ENCODE measurements at regions not wholly inside any gene's neighbourhood (a gene's known extent, or its start where the extent isn't known, plus 50 kb on each side); places are given as distances from the start of the nearest gene placed in this dataset.

DNA sequence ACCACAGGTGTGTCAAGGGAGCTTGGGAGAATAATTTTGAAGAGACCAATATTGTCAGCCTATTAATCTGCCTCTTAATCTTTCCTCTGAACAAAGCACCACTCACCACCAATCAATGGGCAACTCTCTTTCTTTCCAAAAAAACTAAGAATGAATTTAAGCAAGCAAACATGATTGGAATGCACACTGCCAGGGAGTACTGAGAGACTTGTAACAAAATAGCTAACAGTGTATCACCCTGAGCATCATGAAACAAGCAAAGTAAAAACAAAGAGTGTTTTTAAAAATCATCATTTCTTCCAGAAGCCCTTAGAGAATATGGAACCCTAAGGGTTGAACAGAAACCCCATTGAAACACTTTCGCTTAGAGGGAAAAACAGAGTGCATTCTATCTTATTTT is 299.7 kb downstream of the DSEL start:
- no peak overlapping the region for H3K4me2 ChIP-seq (ENCODE audit: low read length)
- no peak overlapping the region for H3K27ac ChIP-seq
- H3K4me3 ChIP-seq (ENCODE audit: low read depth, low read length) = no peak overlapping the region
- H3K36me3 ChIP-seq (ENCODE audit: control insufficient read depth, insufficient read depth, low read length) = no peaks in the 10 kb centered on the region
- TF ChIP-seq, protein P1, sequence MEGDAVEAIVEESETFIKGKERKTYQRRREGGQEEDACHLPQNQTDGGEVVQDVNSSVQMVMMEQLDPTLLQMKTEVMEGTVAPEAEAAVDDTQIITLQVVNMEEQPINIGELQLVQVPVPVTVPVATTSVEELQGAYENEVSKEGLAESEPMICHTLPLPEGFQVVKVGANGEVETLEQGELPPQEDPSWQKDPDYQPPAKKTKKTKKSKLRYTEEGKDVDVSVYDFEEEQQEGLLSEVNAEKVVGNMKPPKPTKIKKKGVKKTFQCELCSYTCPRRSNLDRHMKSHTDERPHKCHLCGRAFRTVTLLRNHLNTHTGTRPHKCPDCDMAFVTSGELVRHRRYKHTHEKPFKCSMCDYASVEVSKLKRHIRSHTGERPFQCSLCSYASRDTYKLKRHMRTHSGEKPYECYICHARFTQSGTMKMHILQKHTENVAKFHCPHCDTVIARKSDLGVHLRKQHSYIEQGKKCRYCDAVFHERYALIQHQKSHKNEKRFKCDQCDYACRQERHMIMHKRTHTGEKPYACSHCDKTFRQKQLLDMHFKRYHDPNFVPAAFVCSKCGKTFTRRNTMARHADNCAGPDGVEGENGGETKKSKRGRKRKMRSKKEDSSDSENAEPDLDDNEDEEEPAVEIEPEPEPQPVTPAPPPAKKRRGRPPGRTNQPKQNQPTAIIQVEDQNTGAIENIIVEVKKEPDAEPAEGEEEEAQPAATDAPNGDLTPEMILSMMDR (IDR thresholded peaks at IDR 0.05) = no peak
- H3K4me1 ChIP-seq = no peaks in the 10 kb centered on the region
- H3K79me2 ChIP-seq = no peaks in the 10 kb centered on the region
- H3K27me3 ChIP-seq (ENCODE audit: control insufficient read depth, insufficient read depth, low read length) = no peaks in the 10 kb centered on the region
- no peak overlapping the region for H2AFZ ChIP-seq
- H3K9me3 ChIP-seq (ENCODE audit: control insufficient read depth, low read length) = no peaks in the 10 kb centered on the region
- no peak overlapping the region for H3K9ac ChIP-seq

DNA sequence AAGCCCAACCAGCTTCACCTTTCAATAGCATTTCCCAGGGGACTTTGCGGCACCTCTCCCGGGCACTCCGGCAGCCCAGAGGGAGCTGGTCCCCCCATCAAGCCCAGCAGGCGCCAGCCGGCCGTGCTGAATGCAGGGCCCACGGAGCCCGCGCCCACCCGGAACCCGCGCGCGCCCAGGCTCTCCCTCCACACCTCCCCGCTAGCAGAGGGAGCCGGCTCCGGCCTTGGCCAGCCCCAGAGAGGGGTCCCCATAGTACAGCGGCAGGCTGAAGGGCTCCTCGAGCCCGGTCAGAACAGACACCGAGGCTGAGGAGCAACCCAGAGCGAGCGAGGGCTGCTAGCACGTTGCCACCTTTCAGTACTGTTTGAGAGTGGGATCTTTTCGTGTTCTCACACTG is 300.8 kb downstream of the DSEL start:
- Histone ChIP-seq H3K4me3 (ENCODE audit: low read depth, low read length) (no peak overlapping the region), H3K27ac (no peak overlapping the region), H2AFZ (no peak overlapping the region), H3K9me3 (ENCODE audit: control insufficient read depth, low read length) (no peaks in the 10 kb centered on the region), H3K27me3 (ENCODE audit: control insufficient read depth, insufficient read depth, low read length) (no peaks in the 10 kb centered on the region), H3K4me2 (ENCODE audit: low read length) (no peak overlapping the region), H3K4me1 (no peaks in the 10 kb centered on the region), H3K9ac (no peak overlapping the region), H3K36me3 (ENCODE audit: control insufficient read depth, insufficient read depth, low read length) (no peaks in the 10 kb centered on the region), H3K79me2 (no peaks in the 10 kb centered on the region)
- TF ChIP-seq, protein P1 (IDR thresholded peaks at IDR 0.05) = no peak

DNA sequence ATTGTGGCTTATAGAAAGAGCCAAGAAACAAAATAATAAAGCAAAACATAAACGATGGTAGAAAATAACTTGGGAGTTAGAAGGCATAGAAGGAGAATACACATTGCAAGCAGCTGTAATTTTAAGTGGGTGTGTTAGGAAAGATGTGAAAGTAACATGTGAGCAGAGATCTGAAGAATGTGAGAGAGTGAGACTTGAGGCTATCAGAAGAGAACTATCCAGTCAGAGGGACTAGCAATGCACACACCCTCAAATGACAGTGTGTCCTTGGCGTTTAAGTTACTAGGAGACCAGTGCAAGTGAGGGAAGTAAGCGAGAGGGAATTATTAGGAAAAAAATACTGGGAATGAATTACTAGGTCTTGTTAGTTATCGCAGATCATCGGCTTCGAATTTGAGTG is 304.9 kb downstream of the DSEL start:
- Histone ChIP-seq H3K4me2 (ENCODE audit: low read length) (no peak overlapping the region), H3K27me3 (ENCODE audit: control insufficient read depth, insufficient read depth, low read length) (no peaks in the 10 kb centered on the region), H2AFZ (peak overlapping the region; percentile 6), H3K4me3 (ENCODE audit: low read depth, low read length) (no peak overlapping the region), H3K9me3 (ENCODE audit: control insufficient read depth, low read length) (no peaks in the 10 kb centered on the region), H3K4me1 (no peaks in the 10 kb centered on the region), H3K79me2 (no peaks in the 10 kb centered on the region), H3K27ac (no peak overlapping the region), H3K36me3 (ENCODE audit: control insufficient read depth, insufficient read depth, low read length) (no peaks in the 10 kb centered on the region), H3K9ac (no peak overlapping the region)
- TF ChIP-seq, protein P1 (IDR thresholded peaks at IDR 0.05) = no peak

DNA sequence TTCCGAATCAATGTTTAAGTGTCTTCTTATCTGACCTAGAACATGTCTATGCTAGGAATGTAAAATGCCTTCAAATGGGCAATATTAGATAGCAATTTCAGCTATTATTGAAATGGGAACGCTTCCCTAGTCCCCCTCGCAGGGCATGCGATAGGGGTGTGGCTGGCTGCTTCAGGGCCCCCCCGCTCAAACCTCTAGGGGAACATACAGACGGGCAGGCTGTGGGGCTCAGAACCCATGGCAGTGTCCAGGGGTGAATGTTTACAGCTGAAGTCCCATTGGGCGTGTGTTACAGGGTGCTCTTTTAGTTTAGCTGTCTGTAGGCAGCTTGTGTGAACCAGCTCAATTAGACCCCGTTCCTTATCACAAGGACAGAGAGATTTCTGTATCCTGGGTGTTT is 315.9 kb downstream of the DSEL start:
- H3K36me3 ChIP-seq (ENCODE audit: control insufficient read depth, insufficient read depth, low read length) = no peaks in the 10 kb centered on the region
- H2AFZ ChIP-seq = no peak overlapping the region
- no peak overlapping the region for H3K4me3 ChIP-seq (ENCODE audit: low read depth, low read length)
- H3K79me2 ChIP-seq = no peaks in the 10 kb centered on the region
- H3K9me3 ChIP-seq (ENCODE audit: control insufficient read depth, low read length) = no peaks in the 10 kb centered on the region
- no peak overlapping the region for H3K9ac ChIP-seq
- no peaks in the 10 kb centered on the region for H3K4me1 ChIP-seq
- H3K4me2 ChIP-seq (ENCODE audit: low read length) = no peak overlapping the region
- no peak overlapping the region for H3K27ac ChIP-seq
- no peaks in the 10 kb centered on the region for H3K27me3 ChIP-seq (ENCODE audit: control insufficient read depth, insufficient read depth, low read length)
- TF ChIP-seq, protein P1 (IDR thresholded peaks at IDR 0.05) = no peak

DNA sequence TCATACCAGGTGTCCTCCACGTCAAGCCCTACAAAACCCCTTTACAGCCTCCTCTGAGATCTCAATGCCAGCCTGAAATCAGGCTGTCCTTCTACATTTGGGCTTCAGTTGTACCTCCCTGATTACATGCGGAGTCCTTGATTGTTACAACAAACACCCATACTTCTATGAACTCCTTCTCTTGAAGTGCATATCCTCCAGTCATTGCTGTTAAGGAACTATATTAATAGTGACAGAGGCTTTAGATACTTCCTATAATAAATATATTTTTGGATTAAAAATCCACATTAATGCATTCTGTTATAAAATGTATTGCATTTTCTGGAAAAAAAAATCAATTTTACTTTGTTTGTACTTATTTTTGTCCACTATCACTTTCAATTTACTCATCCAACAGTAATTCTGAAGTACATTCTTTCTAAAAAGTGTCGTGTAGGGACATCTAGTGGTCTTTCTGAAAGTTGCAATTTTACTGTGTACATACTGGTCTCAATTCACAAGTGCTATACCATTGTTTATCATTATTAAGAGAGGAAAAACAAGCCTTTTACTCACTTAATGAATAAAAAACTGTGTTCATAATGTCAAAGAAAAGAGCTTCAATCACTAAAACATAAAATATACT is 316.4 kb downstream of the DSEL start:
- Histone ChIP-seq H3K4me2 (ENCODE audit: low read length) (no peak overlapping the region), H3K79me2 (no peaks in the 10 kb centered on the region), H3K36me3 (ENCODE audit: control insufficient read depth, insufficient read depth, low read length) (no peaks in the 10 kb centered on the region), H3K27me3 (ENCODE audit: control insufficient read depth, insufficient read depth, low read length) (no peaks in the 10 kb centered on the region), H3K4me3 (ENCODE audit: low read depth, low read length) (no peak overlapping the region), H2AFZ (no peak overlapping the region), H3K4me1 (no peaks in the 10 kb centered on the region), H3K9ac (no peak overlapping the region), H3K27ac (no peak overlapping the region), H3K9me3 (ENCODE audit: control insufficient read depth, low read length) (no peaks in the 10 kb centered on the region)
- TF ChIP-seq, protein P1 (IDR thresholded peaks at IDR 0.05) = peak; percentile 27
